Bronchial epithelial cell (primary cell): ENCODE measurements at regions not wholly inside any gene's neighbourhood (a gene's known extent, or its start where the extent isn't known, plus 50 kb on each side); places are given as distances from the start of the nearest gene placed in this dataset.

Experiments used
- DNase-seq: peaks from one replicate; pipeline ENCODE4 v3.0.0-alpha.2; 2010; ENCODE audit warnings: low read depth
- FAIRE-seq: peaks from 2 replicates; lab custom pipeline; 2011; peaks lifted over from hg19 to GRCh38; lab: Jason Lieb, UNC
- H3K27me3 ChIP-seq: 2 replicates; pipeline ENCODE4 v1.5.1; 2011; ENCODE audit warnings: low read length; ENCODE audit not compliant: control insufficient read depth, insufficient read depth
- H3K36me3 ChIP-seq: 2 replicates; pipeline ENCODE4 v1.5.1; 2011; ENCODE audit warnings: low read length; ENCODE audit not compliant: control insufficient read depth, insufficient read depth
- H3K4me3 ChIP-seq: 2 replicates; pipeline ENCODE4 v1.5.1; 2011; ENCODE audit warnings: mild to moderate bottlenecking, low read depth, low read length, control low read depth
- TF ChIP-seq, protein P1 (sequence below): IDR thresholded peaks from 2 replicates; pipeline ENCODE4 v1.5.1; 2011; ENCODE audit warnings: mild to moderate bottlenecking, moderate library complexity, low read length, control low read depth, inconsistent platforms; ENCODE audit not compliant: insufficient read depth, severe bottlenecking

GRCh38 chr4:135538698-135539097 lies 1337.1 kb upstream of the PABPC4L start:
- no peak overlapping the region for H3K4me3 ChIP-seq
- H3K36me3 ChIP-seq: no peaks in the 10 kb centered on the region
- TF ChIP-seq, protein P1, sequence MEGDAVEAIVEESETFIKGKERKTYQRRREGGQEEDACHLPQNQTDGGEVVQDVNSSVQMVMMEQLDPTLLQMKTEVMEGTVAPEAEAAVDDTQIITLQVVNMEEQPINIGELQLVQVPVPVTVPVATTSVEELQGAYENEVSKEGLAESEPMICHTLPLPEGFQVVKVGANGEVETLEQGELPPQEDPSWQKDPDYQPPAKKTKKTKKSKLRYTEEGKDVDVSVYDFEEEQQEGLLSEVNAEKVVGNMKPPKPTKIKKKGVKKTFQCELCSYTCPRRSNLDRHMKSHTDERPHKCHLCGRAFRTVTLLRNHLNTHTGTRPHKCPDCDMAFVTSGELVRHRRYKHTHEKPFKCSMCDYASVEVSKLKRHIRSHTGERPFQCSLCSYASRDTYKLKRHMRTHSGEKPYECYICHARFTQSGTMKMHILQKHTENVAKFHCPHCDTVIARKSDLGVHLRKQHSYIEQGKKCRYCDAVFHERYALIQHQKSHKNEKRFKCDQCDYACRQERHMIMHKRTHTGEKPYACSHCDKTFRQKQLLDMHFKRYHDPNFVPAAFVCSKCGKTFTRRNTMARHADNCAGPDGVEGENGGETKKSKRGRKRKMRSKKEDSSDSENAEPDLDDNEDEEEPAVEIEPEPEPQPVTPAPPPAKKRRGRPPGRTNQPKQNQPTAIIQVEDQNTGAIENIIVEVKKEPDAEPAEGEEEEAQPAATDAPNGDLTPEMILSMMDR: no peak
- FAIRE-seq (no peak), DNase-seq (no peak)
- no peaks in the 10 kb centered on the region for H3K27me3 ChIP-seq

GRCh38 chr4:135533053-135533452 lies 1331.5 kb upstream of the PABPC4L start:
- FAIRE-seq (no peak), DNase-seq (no peak)
- TF ChIP-seq, protein P1: no peak

DNA sequence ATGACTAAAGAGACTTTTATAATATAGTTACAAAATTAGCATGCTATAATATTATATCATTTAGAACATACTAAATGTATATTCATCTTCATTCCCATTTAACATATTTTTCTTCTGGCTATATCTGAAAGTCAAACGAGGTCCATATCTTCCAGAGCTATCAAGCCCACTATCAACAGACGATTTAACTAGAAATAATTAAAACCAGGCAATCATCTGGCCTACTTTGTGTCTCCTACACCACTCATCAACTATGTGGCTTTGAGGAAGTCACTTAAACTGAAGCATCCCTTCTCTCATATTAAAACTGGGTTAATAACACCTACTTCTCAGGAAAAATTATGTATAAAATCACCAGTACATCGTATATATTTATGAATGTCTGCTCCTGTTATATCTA lies 1330.5 kb upstream of the PABPC4L start:
- FAIRE-seq (no peak), DNase-seq (no peak)
- Histone ChIP-seq H3K36me3 (no peaks in the 10 kb centered on the region), H3K4me3 (no peak overlapping the region), H3K27me3 (no peaks in the 10 kb centered on the region)
- TF ChIP-seq, protein P1: no peak

More at GRCh38 chr4:135533053-135533452, 1331.5 kb upstream of the PABPC4L start:
- Histone ChIP-seq H3K4me3 (no peak overlapping the region), H3K27me3 (no peaks in the 10 kb centered on the region), H3K36me3 (no peaks in the 10 kb centered on the region)

DNA sequence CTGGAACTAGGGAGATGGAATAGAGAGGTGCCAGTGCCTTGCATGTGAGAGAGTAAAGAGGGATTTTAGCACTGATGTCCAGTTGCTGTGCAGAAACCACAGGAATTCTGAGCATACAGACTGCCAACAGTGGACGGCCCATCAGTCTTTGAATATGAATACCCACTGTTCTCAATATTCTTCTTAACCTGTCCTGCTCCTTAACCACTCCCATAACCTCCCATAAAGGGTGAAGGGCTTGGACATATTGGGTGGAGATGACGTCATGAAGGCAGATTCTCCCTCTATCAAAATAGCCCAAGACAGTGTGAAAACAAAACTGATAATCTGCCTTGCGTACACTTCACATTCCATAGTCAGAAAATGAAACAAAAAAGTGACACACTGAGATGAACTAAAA lies 1313.7 kb upstream of the PABPC4L start:
- DNase-seq (no peak), FAIRE-seq (no peak)
- Histone ChIP-seq H3K4me3 (no peak overlapping the region), H3K27me3 (no peaks in the 10 kb centered on the region), H3K36me3 (no peaks in the 10 kb centered on the region)
- TF ChIP-seq, protein P1: no peak

- Histone ChIP-seq H3K27me3 (no peaks in the 10 kb centered on the region), H3K4me3 (no peak overlapping the region), H3K36me3 (no peaks in the 10 kb centered on the region)
- DNase-seq (no peak), FAIRE-seq (peak; percentile 23)
- TF ChIP-seq, protein P1: no peak
Observed at GRCh38 chr4:135510582-135510981, 1309.0 kb upstream of the PABPC4L start.

- no peaks in the 10 kb centered on the region for H3K36me3 ChIP-seq
- FAIRE-seq (no peak), DNase-seq (peak; percentile 95)
- TF ChIP-seq, protein P1: no peak
- no peaks in the 10 kb centered on the region for H3K27me3 ChIP-seq
- no peak overlapping the region for H3K4me3 ChIP-seq
Observed at GRCh38 chr4:135508006-135508714, 1306.6 kb upstream of the PABPC4L start.
